ENCODE measurements at regions not wholly inside any gene's neighbourhood (a gene's known extent, or its start where the extent isn't known, plus 50 kb on each side); places are given as distances from the start of the nearest gene placed in this dataset.

- TF ChIP-seq CTCF (IDR thresholded peaks at IDR 0.05; ENCODE audit: extremely low read depth, missing control alignments): no peak
- DNase-seq (ENCODE audit: low spot score): no peak
These were observed 194.2 kb upstream of the NDN start for GRCh38 chr15:23881291-23881690.

GRCh38 chr15:23890218-23890617, 203.1 kb upstream of the NDN start:
- DNase-seq (ENCODE audit: low spot score): no peak
- no peak for TF ChIP-seq CTCF (IDR thresholded peaks at IDR 0.05; ENCODE audit: extremely low read depth, missing control alignments)

DNA sequence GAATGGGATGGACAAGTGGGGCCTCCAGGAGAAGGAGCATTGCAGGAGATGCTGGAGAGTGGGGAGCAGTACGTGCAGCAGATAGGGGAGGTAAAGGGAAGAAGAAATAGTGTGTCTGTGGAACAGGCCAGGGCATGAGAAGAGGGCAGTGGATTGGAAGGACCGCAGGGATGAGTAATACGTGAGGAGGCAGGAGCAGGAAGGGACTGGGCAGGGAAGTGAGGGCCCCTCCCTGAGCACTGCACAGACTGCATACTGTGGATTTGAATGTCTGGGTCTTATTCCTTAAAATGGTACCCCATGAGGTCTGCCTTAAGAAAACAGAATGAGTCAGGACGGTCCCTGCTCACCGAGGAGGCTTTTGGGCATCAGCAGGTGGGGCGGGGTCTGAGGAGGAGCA, 210.0 kb upstream of the NDN start:
- no peak for DNase-seq (ENCODE audit: low spot score)
- TF ChIP-seq CTCF (IDR thresholded peaks at IDR 0.05; ENCODE audit: extremely low read depth, missing control alignments): no peak

- TF ChIP-seq CTCF (IDR thresholded peaks at IDR 0.05; ENCODE audit: extremely low read depth, missing control alignments): no peak
- DNase-seq (ENCODE audit: low spot score): no peak
These were observed 210.4 kb upstream of the NDN start for GRCh38 chr15:23897531-23897930.

DNA sequence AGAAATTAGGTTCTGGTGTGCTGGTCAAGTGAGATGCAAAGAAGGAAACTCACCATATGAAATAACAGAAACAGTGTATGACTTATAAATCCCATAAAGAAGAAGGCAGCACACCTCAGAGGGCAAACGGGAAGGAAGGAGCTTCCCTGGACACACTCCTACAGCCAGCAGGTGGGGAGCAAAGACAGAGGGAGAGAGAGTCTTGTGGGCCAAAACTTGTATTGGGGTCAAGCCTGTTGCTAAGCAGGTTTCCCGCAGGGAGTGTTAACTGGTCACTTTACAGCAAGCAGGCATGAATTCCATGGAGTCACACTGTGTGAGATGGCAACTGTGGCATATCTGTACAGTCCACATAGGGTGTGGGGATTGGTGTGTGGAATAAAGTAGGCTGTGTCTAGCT, 222.9 kb upstream of the NDN start:
- DNase-seq (ENCODE audit: low spot score): no peak
- no peak for TF ChIP-seq CTCF (IDR thresholded peaks at IDR 0.05; ENCODE audit: extremely low read depth, missing control alignments)

GRCh38 chr15:23912191-23912590, 225.1 kb upstream of the NDN start:
- no peak for DNase-seq (ENCODE audit: low spot score)
- TF ChIP-seq CTCF (IDR thresholded peaks at IDR 0.05; ENCODE audit: extremely low read depth, missing control alignments): no peak

GRCh38 chr15:23913081-23913480, 226.0 kb upstream of the NDN start:
- no peak for DNase-seq (ENCODE audit: low spot score)
- no peak for TF ChIP-seq CTCF (IDR thresholded peaks at IDR 0.05; ENCODE audit: extremely low read depth, missing control alignments)

Data from GM20000 (cell line).